ENCODE measurements at regions not wholly inside any gene's neighbourhood (a gene's known extent, or its start where the extent isn't known, plus 50 kb on each side); places are given as distances from the start of the nearest gene placed in this dataset.
"Not testable (repeated sequence)": the region's sequence is repeated elsewhere in the genome, so short reads cannot be mapped to it uniquely, and the experiment has no call there.

DNA sequence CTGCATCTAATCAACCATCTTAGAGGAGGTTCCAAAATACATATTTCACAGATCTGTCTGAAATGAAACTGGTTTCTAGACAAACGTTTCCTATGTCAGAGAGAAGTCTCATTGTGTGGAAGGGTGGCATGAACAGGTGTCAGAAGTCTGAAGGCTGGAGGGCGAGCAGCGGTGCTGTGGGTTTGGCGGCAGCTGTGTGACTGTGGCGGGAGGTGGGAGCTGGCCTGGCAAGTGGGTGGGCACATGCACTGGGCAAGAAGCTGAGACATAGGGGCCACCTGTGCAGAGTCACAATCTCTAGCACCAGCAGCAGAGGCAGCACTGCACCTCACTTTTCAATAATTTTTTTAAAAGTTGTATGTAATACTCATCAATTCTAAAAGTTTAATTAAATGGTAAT, 346.3 kb downstream of the DSC3 start:
- DNase-seq = no peak

- DNase-seq = no peak
These were observed 347.8 kb downstream of the DSC3 start for GRCh38 chr18:30694773-30695172.

DNA sequence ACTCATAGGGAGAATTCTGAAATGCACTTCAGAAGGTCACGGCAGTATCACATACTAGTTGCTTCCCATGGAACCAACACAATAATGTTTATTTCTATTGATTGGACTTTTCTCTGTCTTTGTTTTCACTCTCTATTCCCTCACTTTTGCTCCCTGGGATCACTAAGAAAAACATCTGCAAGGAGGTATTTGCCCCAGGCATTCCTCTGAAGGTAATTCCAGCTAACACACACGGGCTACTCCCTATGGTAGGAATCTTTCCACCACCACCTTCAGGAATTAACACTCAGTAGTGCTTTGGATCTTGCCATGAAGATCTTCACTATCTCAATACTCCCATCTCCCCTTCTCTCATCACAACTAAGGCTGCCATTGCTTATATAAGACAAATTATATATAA, 353.3 kb downstream of the DSC3 start:
- DNase-seq = no peak

GRCh38 chr18:30687501-30687900, 355.0 kb downstream of the DSC3 start:
- no peak for DNase-seq

- DNase-seq = no peak
These were observed 357.6 kb downstream of the DSC3 start for GRCh38 chr18:30684825-30685481.

DNA sequence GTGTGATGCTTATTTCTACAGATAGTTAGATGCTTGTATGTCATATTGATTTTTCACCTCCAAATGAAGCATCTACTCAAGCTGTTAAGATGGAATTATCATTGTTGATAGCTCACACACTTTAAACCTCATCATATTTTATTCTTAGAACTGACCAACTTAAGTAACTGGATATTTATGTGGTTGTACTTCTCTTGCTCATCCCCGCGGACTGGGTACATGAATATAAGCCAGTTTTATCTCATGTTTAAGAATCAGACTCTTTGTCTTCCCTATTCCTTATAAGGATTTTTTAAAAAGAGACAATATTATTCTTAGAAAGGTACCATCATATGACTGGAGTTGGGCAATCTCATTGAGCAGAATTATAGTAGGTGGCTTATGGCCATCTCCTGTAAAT, 358.7 kb downstream of the DSC3 start:
- no peak for DNase-seq

DNA sequence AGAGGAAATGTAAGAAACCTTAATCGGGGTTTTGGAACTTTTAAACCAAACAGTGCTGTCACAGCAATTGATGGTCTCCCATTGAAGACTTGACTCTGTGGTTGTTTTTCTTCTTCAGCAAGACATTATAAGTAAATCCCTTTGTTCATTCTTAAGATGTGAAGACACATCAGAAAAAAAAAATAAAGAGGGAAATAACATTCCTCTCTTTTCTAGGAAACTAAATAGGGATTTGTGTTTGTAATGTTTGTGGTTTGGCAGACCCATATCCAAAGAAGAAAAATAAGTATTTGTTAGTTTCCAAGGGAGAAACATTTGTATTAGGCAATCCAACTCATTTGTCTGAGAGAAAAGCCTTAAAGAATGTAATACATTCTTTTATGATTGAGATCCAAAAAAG, 359.9 kb downstream of the DSC3 start:
- DNase-seq = no peak

DNA sequence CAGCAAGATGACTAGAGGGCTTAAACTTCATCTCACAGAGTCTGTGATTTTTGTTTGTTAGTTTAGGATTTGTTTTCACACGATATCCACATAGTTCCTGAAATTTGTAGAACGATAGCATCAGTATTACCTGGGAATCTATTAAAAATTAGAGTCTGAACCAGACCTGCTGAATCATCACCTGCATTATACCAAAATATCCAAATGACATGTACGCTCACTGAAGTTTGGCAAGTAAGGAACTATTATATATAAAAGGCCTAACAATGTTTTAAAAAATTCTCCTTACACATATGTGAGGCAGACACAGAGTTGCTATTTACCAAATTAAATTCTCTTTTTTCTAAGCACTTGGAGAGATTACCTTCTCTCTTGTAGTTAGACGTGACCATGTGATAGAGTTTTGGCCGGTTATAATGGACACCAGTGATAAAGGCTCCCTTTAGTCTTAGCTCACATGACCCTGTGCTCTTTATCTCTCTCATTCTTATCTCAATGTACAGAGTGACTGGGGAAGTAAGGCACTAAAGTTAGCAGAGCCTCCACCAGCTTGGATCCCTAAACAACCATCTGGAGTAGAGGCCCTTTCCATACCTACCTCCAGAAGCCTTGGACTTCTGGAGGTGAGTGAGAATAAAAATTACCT, 363.1 kb downstream of the DSC3 start:
- no peak for DNase-seq

DNA sequence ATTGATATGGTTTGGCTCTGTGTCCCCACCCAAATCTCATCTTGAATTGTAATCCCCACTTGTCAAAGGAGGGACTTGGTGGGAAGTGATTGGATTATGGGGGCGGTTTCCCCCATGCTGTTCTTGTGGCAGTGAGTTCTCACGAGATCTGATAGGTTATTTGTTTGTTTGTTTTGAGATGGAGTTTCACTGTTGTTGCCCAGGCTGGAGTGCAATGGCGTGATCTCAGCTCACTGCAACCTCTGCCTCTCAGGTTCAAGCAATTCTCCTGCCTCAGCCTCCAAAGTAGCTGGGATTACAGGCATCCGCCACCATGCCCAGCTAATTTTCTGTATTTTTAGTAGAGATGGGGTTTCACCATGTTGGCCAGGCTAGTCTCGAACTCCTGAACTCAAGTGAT, 364.7 kb downstream of the DSC3 start:
- not testable (repeated sequence) for DNase-seq

- DNase-seq = no peak
These were observed 366.5 kb downstream of the DSC3 start for GRCh38 chr18:30676053-30676480.

- no peak for DNase-seq
These were observed 367.0 kb downstream of the DSC3 start for GRCh38 chr18:30675493-30675892.

DNA sequence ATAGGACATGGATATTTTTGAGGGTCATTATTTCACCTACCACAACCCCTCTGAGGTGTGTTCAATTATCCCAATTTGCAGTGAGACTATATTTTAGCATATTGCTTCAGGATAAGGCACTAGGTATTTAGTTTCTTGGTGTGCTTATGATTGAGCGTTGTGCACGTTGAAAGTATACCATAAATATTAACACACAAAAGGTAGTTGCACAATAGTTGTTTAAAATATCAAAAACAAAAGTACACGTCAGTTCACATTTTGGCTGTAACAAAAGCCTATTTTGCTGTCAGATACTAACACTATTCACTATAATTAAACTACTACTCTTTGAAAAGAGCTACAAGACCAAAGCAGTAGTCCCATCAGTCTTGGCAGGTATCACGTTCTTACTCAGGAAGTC, 367.5 kb downstream of the DSC3 start:
- no peak for DNase-seq

GRCh38 chr18:30674596-30674995, 367.9 kb downstream of the DSC3 start:
- DNase-seq = no peak

GRCh38 chr18:30672439-30672838, 370.1 kb downstream of the DSC3 start:
- not testable (repeated sequence) for DNase-seq

- no peak for DNase-seq
These were observed 384.2 kb downstream of the DSC3 start for GRCh38 chr18:30658306-30658705.

GRCh38 chr18:30652387-30652786, 390.2 kb downstream of the DSC3 start:
- no peak for DNase-seq

GRCh38 chr18:30650499-30650898, 392.0 kb downstream of the DSC3 start:
- DNase-seq = no peak

- no peak for DNase-seq
These were observed 398.4 kb downstream of the DSC3 start for GRCh38 chr18:30644158-30644557.

DNA sequence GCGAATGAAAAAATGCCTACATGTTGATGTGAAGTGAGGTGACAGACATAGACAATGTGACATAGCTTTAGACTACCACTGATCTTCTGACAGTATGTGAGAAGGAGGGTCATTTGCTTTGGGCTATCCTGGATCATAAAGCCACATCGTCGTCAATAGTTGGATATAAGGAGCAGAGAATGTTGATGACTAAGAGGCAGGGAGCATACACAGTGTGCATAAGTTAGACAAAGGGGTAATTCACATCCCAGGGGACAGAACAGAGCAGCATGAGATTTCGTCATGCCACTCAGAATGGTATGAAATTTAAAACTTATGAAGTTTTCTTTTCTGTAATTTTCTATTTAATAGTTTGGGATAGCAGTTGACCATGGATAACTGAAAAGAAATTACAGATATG, 403.2 kb downstream of the DSC3 start:
- no peak for DNase-seq

GRCh38 chr18:30634249-30634648, 408.3 kb downstream of the DSC3 start:
- DNase-seq = no peak

GRCh38 chr18:30632071-30632698, 410.4 kb downstream of the DSC3 start:
- DNase-seq = no peak

DNA sequence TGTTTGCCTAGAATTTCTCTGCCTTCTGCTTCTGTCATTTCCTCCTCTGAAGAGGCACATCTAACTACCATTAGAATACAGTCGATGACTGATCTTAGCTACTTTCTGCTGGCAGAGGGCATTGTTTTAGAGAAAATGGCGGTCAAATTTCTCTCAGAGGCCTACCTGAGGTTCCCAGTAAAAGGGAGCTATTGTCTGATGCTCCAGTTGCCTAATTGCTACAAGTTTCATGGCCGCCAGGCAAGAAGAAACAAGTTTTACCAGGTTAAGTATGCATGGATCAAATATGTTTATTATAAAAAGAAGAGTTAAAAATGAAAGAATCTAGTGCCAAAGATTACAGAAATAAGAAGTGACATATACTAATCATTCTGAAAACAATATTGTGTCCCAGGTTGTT, 416.6 kb downstream of the DSC3 start:
- no peak for DNase-seq

DNA sequence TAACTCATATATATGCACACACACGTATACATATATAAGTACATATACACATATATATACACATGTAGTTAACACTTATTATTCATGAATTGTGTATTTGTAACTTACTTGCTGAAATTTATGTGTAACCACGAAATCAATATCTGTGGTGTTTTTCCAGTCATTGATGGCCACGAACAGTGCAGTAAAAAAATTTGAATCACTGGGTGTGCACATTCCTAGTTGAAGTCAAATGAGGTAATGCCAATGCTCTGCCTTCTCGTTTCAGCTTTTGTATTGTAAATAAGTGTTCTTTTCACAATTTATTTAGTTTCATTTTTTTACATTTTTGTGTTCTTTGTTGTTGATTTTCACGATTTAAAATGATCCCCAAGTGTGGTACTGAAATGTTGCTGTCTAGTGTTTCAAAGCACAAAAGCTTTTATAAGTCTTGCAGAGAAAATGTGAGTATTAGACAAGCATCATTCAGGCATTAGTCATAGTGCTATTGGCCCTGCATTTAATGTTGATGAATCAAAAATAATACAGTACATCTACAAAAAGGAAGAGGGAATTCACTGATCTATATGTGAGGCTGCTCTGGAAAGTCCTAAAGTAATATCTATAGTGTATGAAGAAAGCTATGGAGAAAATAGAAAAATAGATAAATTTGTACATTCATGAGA, 419.0 kb downstream of the DSC3 start:
- no peak for DNase-seq

DNA sequence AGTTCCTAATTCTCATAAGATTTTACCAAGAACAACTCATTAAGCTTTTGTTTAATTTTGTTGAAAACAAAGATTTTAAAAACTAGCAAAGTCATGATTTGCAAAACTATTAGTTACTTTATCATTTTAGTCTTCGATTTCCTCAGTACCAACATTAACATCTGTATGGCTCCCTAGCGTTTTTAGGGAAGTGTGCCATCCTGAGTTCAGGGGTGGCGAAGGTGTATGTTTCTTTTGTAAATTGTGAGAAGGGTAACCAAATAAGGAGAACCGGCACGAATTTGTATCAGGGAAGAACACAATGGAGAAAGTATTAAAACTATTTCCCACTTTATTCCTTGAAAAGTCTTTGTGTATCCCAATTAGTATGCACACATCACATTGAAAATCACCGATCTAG, 419.9 kb downstream of the DSC3 start:
- DNase-seq = no peak
